GM19239 (cell line): ENCODE measurements at regions not wholly inside any gene's neighbourhood (a gene's known extent, or its start where the extent isn't known, plus 50 kb on each side); places are given as distances from the start of the nearest gene placed in this dataset.

Experiments
- DNase-seq: peaks from one replicate; pipeline ENCODE4 v3.0.0; 2011; ENCODE audit warnings: low spot score; ENCODE audit not compliant: insufficient read length
- FAIRE-seq: peaks from 2 replicates; lab custom pipeline; 2011; peaks lifted over from hg19 to GRCh38; lab: Jason Lieb, UNC

GRCh38 chr11:32039149-32039548 is 51.7 kb upstream of the RCN1 start:
- FAIRE-seq (no peak), DNase-seq (no peak)

- FAIRE-seq (no peak), DNase-seq (no peak)
These were observed 56.2 kb upstream of the RCN1 start for GRCh38 chr11:32034680-32035079.

DNA sequence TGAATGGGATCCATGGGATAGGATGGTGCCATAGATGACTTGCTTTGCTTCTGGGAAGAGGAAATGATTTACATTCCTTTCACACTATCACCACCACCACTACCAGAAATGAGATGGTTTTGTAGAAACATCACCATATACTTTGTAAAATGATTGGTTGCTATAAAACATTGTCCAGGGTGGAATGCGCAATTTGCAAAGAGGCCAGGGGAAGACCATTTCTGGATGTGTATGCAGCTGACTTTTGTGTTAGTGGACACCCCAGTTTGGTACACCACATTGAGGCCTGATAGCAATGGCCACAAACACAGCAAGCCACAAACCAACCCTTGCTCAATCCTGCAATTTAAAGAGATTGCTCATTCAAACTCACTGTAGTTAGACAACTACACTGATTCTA is 56.7 kb upstream of the RCN1 start:
- no peak for DNase-seq

DNA sequence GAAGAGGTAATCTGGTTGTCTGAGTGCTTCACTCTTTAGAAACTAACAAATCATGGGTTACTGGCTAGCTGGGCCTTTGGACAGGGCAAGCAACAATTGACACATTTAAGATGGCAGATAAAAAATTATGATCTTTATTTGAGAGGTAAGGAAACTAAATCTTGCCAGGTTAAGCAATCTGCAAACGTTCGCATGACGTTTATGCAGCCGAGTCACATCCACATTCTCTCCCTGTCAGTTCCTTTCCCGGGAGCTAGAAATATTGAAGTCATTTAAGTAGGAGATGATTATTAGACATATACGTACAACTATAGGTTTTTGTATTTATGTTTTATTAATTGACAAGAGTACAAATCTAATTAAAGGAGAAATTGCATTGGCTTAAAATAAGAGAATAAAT is 57.4 kb upstream of the RCN1 start:
- FAIRE-seq (no peak), DNase-seq (no peak)

More for the DNA sequence above, 56.7 kb upstream of the RCN1 start:
- FAIRE-seq, result no peak

GRCh38 chr11:32033067-32033466 is 57.8 kb upstream of the RCN1 start:
- FAIRE-seq (no peak), DNase-seq (no peak)

DNA sequence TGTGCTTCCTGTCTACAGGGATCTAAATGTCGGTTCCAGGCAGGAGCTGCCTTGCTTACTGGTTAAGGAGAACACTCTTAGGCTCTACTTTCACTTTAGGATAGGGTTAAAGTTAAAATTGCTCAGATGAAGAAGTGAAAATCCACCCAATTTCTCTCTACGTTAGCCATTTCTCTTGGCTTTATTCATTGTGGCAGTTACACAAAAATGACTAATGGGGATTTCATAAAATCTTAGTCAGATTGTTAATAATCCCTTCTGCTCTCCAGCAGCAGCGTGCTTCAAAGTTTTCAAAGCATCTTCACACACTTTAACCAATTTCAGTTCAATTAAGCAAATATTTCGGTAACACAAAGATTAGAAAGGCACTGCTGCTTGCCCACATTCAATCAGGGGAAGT is 58.4 kb upstream of the RCN1 start:
- FAIRE-seq (no peak), DNase-seq (no peak)

DNA sequence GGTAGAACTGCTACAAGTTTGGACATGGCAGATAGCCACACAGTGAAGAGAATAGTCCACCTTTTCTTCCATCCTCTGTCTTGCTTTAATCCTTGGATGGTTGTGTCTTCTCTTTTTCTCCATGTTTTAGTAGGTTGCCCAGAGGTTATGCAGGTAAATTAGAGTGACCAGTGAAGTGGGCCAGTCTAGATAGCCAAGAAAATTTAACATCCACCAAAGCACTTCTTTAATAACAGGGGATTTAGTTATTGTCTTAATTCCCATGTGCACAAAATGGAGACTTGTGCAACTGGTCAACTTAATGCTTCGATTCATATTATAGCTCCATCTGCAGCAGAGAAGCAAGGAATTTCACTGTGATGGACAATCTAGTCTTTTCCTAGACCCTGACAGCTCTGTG is 58.8 kb upstream of the RCN1 start:
- no peak for DNase-seq
- FAIRE-seq, result no peak

DNA sequence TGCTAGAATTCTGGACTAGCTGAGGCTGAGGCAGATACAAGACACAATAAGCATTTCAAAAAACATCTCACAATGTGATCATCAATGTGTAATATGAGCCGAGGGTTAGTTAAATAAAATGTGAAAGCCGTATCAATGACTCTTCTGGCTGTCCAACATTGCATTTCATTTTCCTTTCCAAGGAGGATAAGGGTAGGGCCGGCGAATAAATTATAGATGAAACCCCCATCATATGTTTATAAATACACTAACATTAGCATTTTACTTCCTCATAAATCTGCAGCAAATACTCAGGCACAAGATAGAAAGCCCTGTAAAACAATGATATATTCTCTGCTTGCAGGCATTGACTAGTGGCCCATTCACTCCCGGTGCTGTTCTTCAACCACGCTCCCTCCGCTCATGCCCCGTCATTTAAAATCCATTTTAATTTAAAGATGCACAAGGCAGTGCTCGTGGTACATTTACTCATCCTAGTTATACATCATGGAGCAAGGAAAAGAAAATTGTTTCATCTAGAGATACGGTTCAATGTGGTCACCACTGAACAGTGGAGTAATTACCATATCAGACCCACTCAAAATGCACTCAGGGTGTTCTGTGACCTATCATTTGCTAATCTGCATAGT is 59.9 kb upstream of the RCN1 start:
- DNase-seq (no peak), FAIRE-seq (no peak)

DNA sequence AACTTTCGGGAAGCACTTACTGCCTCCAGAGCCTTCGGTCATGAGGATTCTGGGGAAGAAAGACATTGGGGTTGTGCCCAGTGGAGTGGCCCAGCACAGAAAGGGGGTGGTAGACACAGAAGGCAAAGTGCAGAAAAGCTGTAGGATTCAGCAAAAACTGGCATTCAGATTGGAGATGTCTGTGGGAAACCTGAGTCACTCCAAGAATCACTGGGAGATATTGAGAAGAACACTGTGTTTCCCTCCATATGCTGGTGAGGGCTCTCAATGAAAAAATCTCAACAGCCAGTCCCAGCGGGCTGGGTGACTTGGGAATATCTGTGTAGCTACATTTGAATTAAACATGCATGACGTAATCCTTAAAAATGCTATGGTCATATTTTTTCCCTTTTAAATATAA is 61.2 kb upstream of the RCN1 start:
- FAIRE-seq (no peak), DNase-seq (no peak)

GRCh38 chr11:32028201-32028600 is 62.7 kb upstream of the RCN1 start:
- DNase-seq (no peak), FAIRE-seq (no peak)

- DNase-seq (no peak), FAIRE-seq (no peak)
These were observed 64.1 kb upstream of the RCN1 start for GRCh38 chr11:32026766-32027165.

DNA sequence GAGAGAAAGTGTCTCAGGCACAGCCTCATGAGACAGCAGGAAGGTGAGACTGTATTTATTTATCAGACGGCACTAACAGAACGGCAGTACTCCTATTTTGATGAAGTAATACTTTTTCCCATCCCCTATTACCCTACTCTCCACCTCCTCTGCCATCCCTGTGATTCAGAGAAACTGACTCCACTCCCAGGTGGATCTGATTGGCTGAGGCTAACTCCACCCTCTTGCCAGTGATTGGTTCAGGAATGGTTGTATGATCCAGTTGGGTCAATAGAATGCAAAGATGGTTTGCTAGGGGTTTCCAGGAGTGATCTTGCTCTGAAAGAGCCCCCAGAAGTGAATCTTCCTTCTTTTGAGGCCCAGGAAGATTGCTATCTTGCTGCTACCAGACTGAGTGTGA is 65.9 kb upstream of the RCN1 start:
- FAIRE-seq, result no peak
- no peak for DNase-seq

DNA sequence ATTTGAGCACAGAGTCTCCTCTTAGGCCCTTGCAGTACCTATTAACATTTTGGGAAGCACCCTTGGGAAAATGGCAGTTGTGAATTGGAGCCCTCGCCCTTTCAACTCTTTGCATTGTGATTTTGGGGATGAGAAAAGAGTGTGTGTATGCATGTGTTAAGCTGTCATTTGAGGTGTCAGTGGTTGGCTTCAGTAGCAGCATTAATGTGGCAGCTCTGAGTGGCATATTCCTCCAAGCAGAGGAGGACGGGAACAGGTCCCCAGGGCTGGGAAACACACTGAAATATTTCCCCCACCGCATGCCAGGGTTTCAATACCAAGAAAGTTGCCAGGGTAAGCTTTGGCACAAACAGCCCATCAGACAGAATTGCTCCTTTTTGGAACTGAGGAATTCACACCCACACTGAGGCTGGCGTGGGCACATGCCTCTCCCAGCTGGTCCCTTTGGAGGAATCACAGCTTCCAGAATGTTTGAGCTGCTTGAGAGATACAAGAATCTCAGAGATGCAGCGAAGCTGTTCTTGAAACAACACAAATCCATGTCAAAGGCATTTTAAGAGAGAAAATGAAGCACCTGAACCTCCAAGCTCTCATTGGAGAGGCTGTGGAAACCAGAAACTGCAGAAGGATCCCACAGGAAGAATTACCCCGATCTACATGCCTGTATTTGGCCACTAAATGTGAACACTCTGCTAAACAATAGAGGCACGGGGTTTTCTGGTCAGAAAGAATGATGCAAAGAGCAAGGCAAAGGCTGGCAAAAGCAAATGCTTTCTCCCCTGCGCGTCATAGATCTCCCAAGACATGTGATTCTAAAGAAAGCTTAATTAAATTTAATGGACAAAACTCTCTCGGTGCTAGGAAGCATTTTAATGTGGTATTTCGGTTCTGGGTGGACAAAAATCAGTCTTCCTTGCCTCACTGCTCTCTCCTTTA is 67.2 kb upstream of the RCN1 start:
- FAIRE-seq, result no peak
- no peak for DNase-seq

DNA sequence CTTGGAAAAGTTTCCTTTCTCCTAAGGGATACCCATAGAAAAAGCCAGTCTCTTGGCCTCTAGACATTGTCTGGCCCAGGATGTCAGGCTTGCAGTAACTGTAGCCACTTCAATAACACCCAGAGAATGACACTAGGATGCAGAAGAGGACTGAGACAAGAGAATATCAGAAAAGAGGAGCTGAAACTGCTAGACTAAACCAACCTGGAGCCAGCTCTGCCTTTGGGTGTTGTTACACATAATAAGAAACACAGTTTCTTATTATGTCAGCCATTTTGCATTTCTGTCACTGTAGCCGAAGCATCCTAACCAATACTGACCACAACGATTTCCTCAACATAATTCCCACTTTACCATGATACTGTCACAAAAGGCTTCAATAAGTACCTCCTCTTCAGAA is 72.2 kb upstream of the RCN1 start:
- FAIRE-seq, result no peak
- DNase-seq, result no peak

DNA sequence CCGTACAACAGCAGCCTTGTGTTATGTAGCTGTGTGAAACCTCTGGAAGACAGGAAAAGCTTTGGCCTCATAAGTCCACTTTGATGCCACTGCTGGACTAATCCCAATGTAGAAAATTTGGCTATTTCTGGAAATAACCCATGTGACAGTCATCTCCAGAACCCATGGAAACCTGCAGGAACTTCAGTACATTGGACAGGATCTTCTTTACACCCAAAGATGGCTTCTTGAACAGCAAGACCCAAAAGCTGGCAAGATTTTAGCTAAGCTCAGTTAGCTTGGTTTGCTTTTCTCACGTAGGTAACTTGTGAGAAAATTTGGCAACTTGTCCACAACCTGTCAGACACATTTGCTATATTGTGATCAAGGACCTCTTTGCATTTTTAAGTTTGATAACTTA is 74.8 kb upstream of the RCN1 start:
- FAIRE-seq (no peak), DNase-seq (no peak)

DNA sequence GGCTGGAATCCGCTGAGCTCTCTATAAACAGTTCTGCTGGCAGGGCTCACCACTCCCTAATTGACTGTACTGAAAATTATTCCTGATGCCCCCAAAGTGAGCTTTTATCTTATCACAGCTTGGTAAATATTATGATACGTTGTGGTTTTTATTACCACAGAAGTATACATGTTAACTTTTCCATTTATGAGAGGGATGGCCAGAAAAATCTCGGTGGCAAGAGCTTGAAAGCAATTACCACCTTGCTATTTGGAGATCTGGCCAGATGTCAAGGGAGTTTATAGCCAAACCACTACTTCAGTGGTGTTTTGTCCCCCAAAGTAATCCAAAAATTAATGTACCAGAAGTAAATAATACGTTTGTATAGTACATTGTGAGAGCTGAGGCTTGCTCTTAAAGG is 75.4 kb upstream of the RCN1 start:
- FAIRE-seq (no peak), DNase-seq (no peak)

GRCh38 chr11:32013603-32014002 is 77.3 kb upstream of the RCN1 start:
- DNase-seq (no peak), FAIRE-seq (no peak)

DNA sequence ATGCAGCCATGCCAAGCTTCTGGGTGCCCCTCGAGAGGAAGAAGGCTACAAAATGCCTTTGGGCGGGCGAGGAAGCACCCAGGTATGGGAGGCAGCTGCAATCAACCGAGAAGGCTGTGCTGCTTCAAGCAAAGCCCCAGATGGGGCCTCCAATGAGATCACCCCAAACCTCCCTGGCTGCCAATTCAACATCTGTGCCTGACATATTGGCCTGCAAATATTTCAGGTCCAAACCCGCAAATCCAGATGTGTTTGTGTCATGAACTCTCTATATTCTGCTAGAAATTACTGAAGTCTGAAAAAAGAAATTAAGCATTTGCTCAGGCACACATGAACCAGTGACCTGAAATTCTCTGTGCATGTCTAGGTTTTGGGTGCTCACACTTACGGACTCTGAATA is 78.8 kb upstream of the RCN1 start:
- no peak for DNase-seq
- FAIRE-seq, result no peak

DNA sequence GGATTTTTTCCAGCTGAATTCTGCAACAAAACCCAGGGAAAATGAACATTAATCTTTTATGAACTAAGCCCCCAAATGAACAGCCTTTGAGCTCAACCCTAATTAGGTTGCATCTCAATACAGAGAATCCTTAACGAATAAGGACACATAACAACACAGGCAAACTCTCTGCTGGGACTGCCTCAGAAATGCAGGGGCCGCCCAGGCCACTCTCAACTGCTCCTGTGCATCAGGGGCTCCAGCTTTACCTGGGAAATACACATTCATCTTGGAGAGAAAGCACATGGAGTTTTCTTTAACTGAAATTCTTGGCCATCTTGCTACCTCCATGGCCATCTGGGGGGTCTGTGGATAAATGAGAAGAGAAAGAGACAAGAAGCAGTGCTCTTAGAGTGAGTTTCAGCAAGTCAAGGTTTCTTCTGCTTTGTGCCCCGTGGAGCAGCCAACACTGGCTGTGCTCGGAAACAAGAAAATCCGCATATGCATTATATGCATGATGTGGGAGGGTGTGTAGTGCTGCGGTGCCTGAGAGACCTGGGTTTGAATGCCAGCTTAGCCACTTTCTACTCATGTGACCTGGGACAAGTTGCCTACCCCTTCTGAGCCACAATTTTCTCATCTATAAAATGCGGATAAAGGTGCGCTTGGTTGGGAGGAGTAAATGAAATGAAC is 81.9 kb upstream of the RCN1 start:
- no peak for FAIRE-seq
- DNase-seq, result no peak

DNA sequence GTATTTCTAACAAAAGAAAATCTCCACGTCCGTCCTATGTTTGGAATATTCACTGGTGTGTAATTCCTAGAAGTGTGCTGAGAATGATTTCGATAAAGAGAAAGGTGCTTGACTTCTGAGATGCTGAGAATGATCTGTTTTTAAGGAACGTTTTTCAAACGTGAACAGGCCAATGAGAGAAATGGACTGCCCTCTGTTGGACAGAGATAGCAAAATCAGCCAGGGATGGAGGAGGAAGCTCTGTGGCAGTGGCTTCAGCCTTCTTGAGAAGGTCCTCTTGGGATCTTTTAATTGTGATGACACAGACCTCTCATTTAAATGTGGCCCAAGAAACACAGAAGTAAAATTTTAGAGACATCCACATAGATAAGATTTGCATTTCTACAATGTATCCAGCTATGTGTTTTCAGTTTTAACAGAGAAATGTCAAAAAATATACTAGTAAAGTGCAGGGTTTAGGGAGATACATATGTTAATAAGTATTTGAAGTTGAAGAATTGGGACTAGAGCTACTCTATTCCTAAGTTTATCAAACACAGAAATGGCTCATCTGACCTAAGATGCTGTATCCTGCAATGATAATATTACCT is 84.0 kb upstream of the RCN1 start:
- DNase-seq (peak; percentile 20), FAIRE-seq (peak; percentile 86)
